Stimulated activated naive B cell treated with anti-CD40 and anti-IgM and Interleukin-4, amounts not matched to agents 10 μg/mL and 1 μg/mL and 100 μg/mL, for 72 hours (primary cell): ENCODE measurements at regions not wholly inside any gene's neighbourhood (a gene's known extent, or its start where the extent isn't known, plus 50 kb on each side); places are given as distances from the start of the nearest gene placed in this dataset.

Source experiments
- ATAC-seq, 2 donors: fragments of 150-1000 bp; cut with Tn5 transposase; replicated peaks; 2 replicates each; pipeline ENCODE4 v1.10.0; 2021; ENCODE audit warnings: moderate library complexity in 1 of 2
- DNase-seq: peaks from one replicate; pipeline ENCODE4 v3.0.0; 2021
- H3K27ac Mint-ChIP-seq: one replicate; pipeline ENCODE4 v1.8.0; 2022; ENCODE audit warnings: mild to moderate bottlenecking, mixed read lengths
- H3K27me3 Mint-ChIP-seq, 2 donors: one replicate each; pipeline ENCODE4 v1.8.0; 2022; ENCODE audit warnings: mixed read lengths in 2 of 2
- H3K36me3 Mint-ChIP-seq, 2 donors: one replicate each; pipeline ENCODE4 v1.8.0; 2022; ENCODE audit warnings: mixed read lengths in 2 of 2, mild to moderate bottlenecking in 1 of 2
- H3K4me1 Mint-ChIP-seq, 2 donors: one replicate each; pipeline ENCODE4 v1.8.0; 2022; ENCODE audit warnings: mixed read lengths in 2 of 2, mild to moderate bottlenecking in 1 of 2
- H3K4me3 Mint-ChIP-seq, 2 donors: one replicate each; pipeline ENCODE4 v1.8.0; 2022; ENCODE audit warnings: mild to moderate bottlenecking in 2 of 2, mixed read lengths in 2 of 2, moderate library complexity in 1 of 2
- H3K9me3 Mint-ChIP-seq, 2 donors: one replicate each; pipeline ENCODE4 v1.8.0; 2022; ENCODE audit warnings: mixed read lengths in 2 of 2, mild to moderate bottlenecking in 1 of 2

GRCh38 chr11:86893235-86893634 lies 62.0 kb downstream of the FZD4 start:
- H3K9me3 Mint-ChIP-seq, result no peaks in the 10 kb centered on the region
- H3K27me3 Mint-ChIP-seq, result no peaks in the 10 kb centered on the region
- H3K4me1 Mint-ChIP-seq, result no peaks in the 10 kb centered on the region
- no peak overlapping the region for H3K27ac Mint-ChIP-seq
- DNase-seq (no peak), ATAC-seq (no peak)
- H3K36me3 Mint-ChIP-seq, result no peaks in the 10 kb centered on the region
- no peak overlapping the region for H3K4me3 Mint-ChIP-seq
